Stomach (tissue), 8 donors: ENCODE measurements at regions not wholly inside any gene's neighbourhood (a gene's known extent, or its start where the extent isn't known, plus 50 kb on each side); places are given as distances from the start of the nearest gene placed in this dataset.
A peak's percentile ranks its signal among the peaks of the same experiment; 100 is the strongest.

Source experiments
- DNase-seq, 2 donors: peaks; one replicate each; pipeline versions ENCODE4 v3.0.0 to v3.0.0-alpha.2; 2013 to 2019
- H3K27ac ChIP-seq, 5 donors: fragments of 200-600 bp in 4 of 5; sonication (generic) in 4 of 5; one replicate each; pipeline ENCODE4 v1.5.1; 2013 to 2019; ENCODE audit warnings: mild to moderate bottlenecking in 1 of 5, moderate library complexity in 1 of 5
- H3K27me3 ChIP-seq, 3 donors: fragments of 200-600 bp; sonication (generic); one replicate each; pipeline ENCODE4 v1.5.1; 2017 to 2019; ENCODE audit warnings: mixed run types in 1 of 3
- H3K36me3 ChIP-seq, 4 donors: fragments of 200-600 bp; sonication (generic); 1 replicate in 3 of 4; 2 replicates in 1 of 4; pipeline ENCODE4 v1.5.1; 2016 to 2019
- H3K4me1 ChIP-seq, 4 donors: fragments of 200-600 bp; sonication (generic); one replicate each; pipeline ENCODE4 v1.5.1; 2016 to 2019
- H3K4me3 ChIP-seq, 4 donors: fragments of 200-600 bp; sonication (generic) in 3 of 4; one replicate each; pipeline ENCODE4 v1.5.1; 2016 to 2019; ENCODE audit warnings: mild to moderate bottlenecking in 1 of 4
- H3K9me3 ChIP-seq, 4 donors: fragments of 200-600 bp; sonication (generic); one replicate each; pipeline ENCODE4 v1.5.1; 2016 to 2019
- CTCF ChIP-seq, 7 experiments: fragments of 450-650 bp in 4 of 7; fragments of 200-600 bp in 3 of 7; sonication (generic) in 3 of 7; IDR thresholded peaks; one replicate each; pipeline ENCODE4 v1.5.1; 2016 to 2019; ENCODE audit warnings: antibody characterized with exemption in 7 of 7, control low read depth in 2 of 7, mild to moderate bottlenecking in 1 of 7
- EP300 ChIP-seq: sonication (generic); formaldehyde crosslinking; IDR thresholded peaks from one replicate; pipeline ENCODE4 v1.6.1; 2017; ENCODE audit warnings: antibody characterized with exemption
- POLR2A ChIP-seq, 4 donors: fragments of 450-650 bp; IDR thresholded peaks; one replicate each; pipeline ENCODE4 v1.6.1; 2016; ENCODE audit warnings: antibody characterized with exemption in 4 of 4, control low read depth in 2 of 4, mild to moderate bottlenecking in 1 of 4, moderate library complexity in 1 of 4
- POLR2AphosphoS5 ChIP-seq, 3 donors: sonication (generic); formaldehyde crosslinking; IDR thresholded peaks; one replicate each; pipeline ENCODE4 v1.6.1; 2016; ENCODE audit warnings: antibody characterized with exemption in 3 of 3
- WGBS, 5 donors: extraction: QIAGEN DNeasy Blood & Tissue Kit in 3 of 5; methylation state at CpG; one replicate each; pipeline versions ENCODE4 v1.1.5 to v1.1.7; 2013 to 2018; 5-methylcytosine and 5-hydroxymethylcytosine counted together
- intact Hi-C: fragments of 100-400 bp; cut with DNase I; formaldehyde crosslinking; loops from one replicate; pipeline ENCODE4 v1.15.1; 2023; ENCODE audit warnings: low total_unique reads
- donor health status: healthy with polysubstance abuse.
- donor health status: Bipolar disorder and iron deficiency.
- donor health status: healthy.

GRCh38 chr4:56267558-56267957 is 119.7 kb downstream of the AASDH start:
- no peaks in the 10 kb centered on the region for H3K4me1 ChIP-seq
- H3K27me3 ChIP-seq, result no peaks in the 10 kb centered on the region
- no peaks in the 10 kb centered on the region for H3K36me3 ChIP-seq
- intact Hi-C loops, result no loop called here
- TF ChIP-seq POLR2AphosphoS5 (IDR thresholded peaks at IDR 0.05), result no peak
- TF ChIP-seq POLR2A (IDR thresholded peaks at IDR 0.05), result no peak
- WGBS, 5 donors, result 78 to 85% (median 84%) methylated on average over 4 of the region's 4 CpGs
- no peak overlapping the region for H3K4me3 ChIP-seq
- H3K27ac ChIP-seq, result no peak overlapping the region
- DNase-seq, result peak in 1 of 2 donors; percentile 38
- peaks cover 0 to 6% (median 0%) of the 10 kb centered on the region in 4 donors for H3K9me3 ChIP-seq

- H3K36me3 ChIP-seq, result no peaks in the 10 kb centered on the region
- 65 to 93% (median 86%) methylated on average over 4 of the region's 4 CpGs for WGBS, 5 donors
- no peak overlapping the region for H3K4me3 ChIP-seq
- TF ChIP-seq POLR2A (IDR thresholded peaks at IDR 0.05) (no peak), EP300 (no peak), POLR2AphosphoS5 (IDR thresholded peaks at IDR 0.05) (no peak), CTCF (IDR thresholded peaks at IDR 0.05) (no peak)
- no peaks in the 10 kb centered on the region for H3K27me3 ChIP-seq
- no peak for DNase-seq
- H3K9me3 ChIP-seq, result peaks cover 0 to 6% (median 0%) of the 10 kb centered on the region in 4 donors
- H3K27ac ChIP-seq, result no peak overlapping the region
- H3K4me1 ChIP-seq, result no peaks in the 10 kb centered on the region
- intact Hi-C loops, result no loop called here
Observed at GRCh38 chr4:56264873-56265272, 122.4 kb downstream of the AASDH start.

- intact Hi-C loops, result no loop called here
- TF ChIP-seq CTCF (IDR thresholded peaks at IDR 0.05) (no peak), POLR2A (IDR thresholded peaks at IDR 0.05) (no peak), POLR2AphosphoS5 (IDR thresholded peaks at IDR 0.05) (no peak), EP300 (no peak)
- peak in 1 of 2 donors; percentile 28 for DNase-seq
- H3K9me3 ChIP-seq, result peaks cover 0 to 6% (median 0%) of the 10 kb centered on the region in 4 donors
- 73 to 89% (median 79%) methylated on average over 6 of the region's 6 CpGs for WGBS, 5 donors
- H3K27me3 ChIP-seq, result no peaks in the 10 kb centered on the region
- no peaks in the 10 kb centered on the region for H3K36me3 ChIP-seq
- H3K4me3 ChIP-seq, result no peak overlapping the region
- H3K4me1 ChIP-seq, result no peaks in the 10 kb centered on the region
- no peak overlapping the region for H3K27ac ChIP-seq
Observed at GRCh38 chr4:56261027-56261426, 126.3 kb downstream of the AASDH start.

GRCh38 chr4:56260320-56260719 is 127.0 kb downstream of the AASDH start:
- Histone ChIP-seq H3K27me3 (no peaks in the 10 kb centered on the region), H3K4me1 (no peaks in the 10 kb centered on the region), H3K9me3 (peaks cover 0 to 6% (median 0%) of the 10 kb centered on the region in 4 donors), H3K27ac (no peak overlapping the region), H3K36me3 (no peaks in the 10 kb centered on the region), H3K4me3 (no peak overlapping the region)
- intact Hi-C loops, result no loop called here
- TF ChIP-seq CTCF (IDR thresholded peaks at IDR 0.05) (no peak), EP300 (no peak), POLR2AphosphoS5 (IDR thresholded peaks at IDR 0.05) (no peak), POLR2A (IDR thresholded peaks at IDR 0.05) (no peak)
- 80 to 85% (median 82%) methylated on average over 4 of the region's 4 CpGs for WGBS, 5 donors
- no peak for DNase-seq

GRCh38 chr4:56259655-56260054 is 127.6 kb downstream of the AASDH start:
- H3K4me3 ChIP-seq, result no peak overlapping the region
- TF ChIP-seq EP300 (no peak), CTCF (IDR thresholded peaks at IDR 0.05) (no peak), POLR2A (IDR thresholded peaks at IDR 0.05) (no peak), POLR2AphosphoS5 (IDR thresholded peaks at IDR 0.05) (no peak)
- H3K9me3 ChIP-seq, result peaks cover 0 to 6% (median 0%) of the 10 kb centered on the region in 4 donors
- intact Hi-C loops, result no loop called here
- H3K36me3 ChIP-seq, result no peaks in the 10 kb centered on the region
- no peak overlapping the region for H3K27ac ChIP-seq
- H3K4me1 ChIP-seq, result no peaks in the 10 kb centered on the region
- no peaks in the 10 kb centered on the region for H3K27me3 ChIP-seq
- DNase-seq, result no peak
- WGBS, 5 donors, result 76 to 88% (median 87%) methylated on average over 2 of the region's 2 CpGs
